ENCODE measurements at regions not wholly inside any gene's neighbourhood (a gene's known extent, or its start where the extent isn't known, plus 50 kb on each side); places are given as distances from the start of the nearest gene placed in this dataset.

DNA sequence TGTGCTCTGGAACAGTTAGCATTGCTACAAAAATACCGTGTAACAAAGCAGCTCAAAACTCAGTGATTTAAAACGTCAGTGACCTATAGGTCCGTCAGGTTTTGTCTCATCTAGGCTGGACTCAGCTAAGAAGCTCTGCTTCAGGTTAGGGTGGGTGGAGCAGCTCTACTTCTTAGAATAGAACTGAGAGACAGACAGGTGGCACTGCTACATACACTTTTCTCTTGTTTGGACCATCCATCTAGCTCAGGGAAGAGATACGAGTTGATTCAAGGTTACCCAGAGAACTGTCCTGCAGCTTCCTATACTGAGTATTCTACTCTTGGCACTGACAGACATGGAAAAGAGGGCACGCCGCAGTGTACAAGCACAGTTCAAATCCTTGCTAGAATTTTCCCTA, 456.1 kb downstream of the IGSF11 start:
- 84 to 90% (median 88%) methylated on average over 6 of the region's 6 CpGs for WGBS, 5 donors
- Histone ChIP-seq H3K27ac (no peak overlapping the region), H3K9me3 (no peaks in the 10 kb centered on the region), H3K4me1 (no peaks in the 10 kb centered on the region), H3K36me3 (no peaks in the 10 kb centered on the region), H3K27me3 (replicated peaks in 1 of 7) (no peaks in the 10 kb centered on the region), H3K4me3 (no peak overlapping the region)
- intact Hi-C loops (cut with DNase I; ENCODE audit: low total_unique reads), result no loop called here
- no peak for DNase-seq
- TF ChIP-seq, protein P1, sequence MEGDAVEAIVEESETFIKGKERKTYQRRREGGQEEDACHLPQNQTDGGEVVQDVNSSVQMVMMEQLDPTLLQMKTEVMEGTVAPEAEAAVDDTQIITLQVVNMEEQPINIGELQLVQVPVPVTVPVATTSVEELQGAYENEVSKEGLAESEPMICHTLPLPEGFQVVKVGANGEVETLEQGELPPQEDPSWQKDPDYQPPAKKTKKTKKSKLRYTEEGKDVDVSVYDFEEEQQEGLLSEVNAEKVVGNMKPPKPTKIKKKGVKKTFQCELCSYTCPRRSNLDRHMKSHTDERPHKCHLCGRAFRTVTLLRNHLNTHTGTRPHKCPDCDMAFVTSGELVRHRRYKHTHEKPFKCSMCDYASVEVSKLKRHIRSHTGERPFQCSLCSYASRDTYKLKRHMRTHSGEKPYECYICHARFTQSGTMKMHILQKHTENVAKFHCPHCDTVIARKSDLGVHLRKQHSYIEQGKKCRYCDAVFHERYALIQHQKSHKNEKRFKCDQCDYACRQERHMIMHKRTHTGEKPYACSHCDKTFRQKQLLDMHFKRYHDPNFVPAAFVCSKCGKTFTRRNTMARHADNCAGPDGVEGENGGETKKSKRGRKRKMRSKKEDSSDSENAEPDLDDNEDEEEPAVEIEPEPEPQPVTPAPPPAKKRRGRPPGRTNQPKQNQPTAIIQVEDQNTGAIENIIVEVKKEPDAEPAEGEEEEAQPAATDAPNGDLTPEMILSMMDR (IDR thresholded peaks at IDR 0.05 in 8 of 11, conservative IDR thresholded peaks at IDR 0.05 in 3 of 11), result no peak
- no peak for TF ChIP-seq POLR2A (IDR thresholded peaks at IDR 0.05)
- TF ChIP-seq POLR2AphosphoS5 (IDR thresholded peaks at IDR 0.05), result no peak

DNA sequence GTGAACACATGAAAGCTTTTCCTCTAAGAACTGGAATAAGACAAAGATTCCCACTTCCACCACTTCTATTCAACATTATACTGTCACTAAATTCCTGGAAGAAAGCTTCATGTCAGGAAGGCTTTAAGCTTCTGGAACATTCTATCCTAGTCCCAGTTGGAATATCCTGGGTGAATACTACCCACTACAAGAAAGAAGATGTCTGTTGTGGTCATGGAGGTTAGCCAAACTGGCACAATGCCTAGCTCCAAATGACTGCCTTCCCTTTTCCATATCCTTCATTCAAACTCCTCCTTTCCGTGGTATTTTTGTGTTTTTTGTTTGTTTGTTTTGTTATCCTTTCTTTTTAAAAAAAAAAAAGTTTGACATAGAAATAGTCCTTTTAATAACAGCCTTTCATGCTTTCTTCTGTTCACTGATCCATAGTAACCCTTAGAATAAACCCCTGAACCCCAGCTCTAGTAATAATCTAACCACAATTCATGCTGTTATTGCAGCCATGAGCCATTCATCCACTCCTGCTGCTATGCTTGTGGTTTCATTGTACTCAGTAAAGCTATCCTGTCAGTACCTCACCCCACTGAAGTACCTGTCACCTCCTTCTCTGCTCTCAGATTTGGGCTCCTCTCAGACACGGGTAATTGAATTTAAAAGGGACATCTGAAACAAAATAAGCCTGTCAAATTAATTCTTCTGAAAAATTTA, 447.5 kb downstream of the IGSF11 start:
- WGBS, 5 donors, result 59 to 78% (median 65%) methylated on average over 2 of the region's 2 CpGs
- H3K27ac ChIP-seq, result no peak overlapping the region
- intact Hi-C loops (cut with DNase I; ENCODE audit: low total_unique reads), result no loop called here

DNA sequence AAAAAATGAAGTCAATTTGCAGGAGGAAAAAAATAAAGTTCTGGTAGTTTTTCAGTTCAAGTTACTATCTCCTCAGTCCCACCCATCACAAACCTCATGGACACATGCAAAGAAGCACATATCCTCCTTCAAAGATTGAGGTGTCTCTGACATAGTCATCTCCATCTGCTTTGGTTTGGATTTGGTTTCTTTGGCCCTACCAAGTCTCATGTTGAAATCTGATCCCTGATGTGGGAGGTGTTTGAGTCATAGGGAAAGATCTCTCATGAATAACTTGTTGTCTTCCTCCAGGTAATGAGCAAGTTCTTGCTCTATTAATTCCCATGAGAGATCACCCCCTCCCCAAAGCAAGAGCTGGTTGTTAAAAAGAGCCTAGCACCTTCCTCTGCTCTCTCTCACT, 446.8 kb downstream of the IGSF11 start:
- H3K4me3 ChIP-seq, result no peak overlapping the region
- H3K9me3 ChIP-seq, result peaks cover 0 to 14% (median 9%) of the 10 kb centered on the region in 8 donors
- no peaks in the 10 kb centered on the region for H3K36me3 ChIP-seq
- intact Hi-C loops (cut with DNase I; ENCODE audit: low total_unique reads), result no loop called here
- TF ChIP-seq POLR2A (IDR thresholded peaks at IDR 0.05), result no peak
- no peak for TF ChIP-seq POLR2AphosphoS5 (IDR thresholded peaks at IDR 0.05)
- TF ChIP-seq, protein P1 (IDR thresholded peaks at IDR 0.05 in 8 of 11, conservative IDR thresholded peaks at IDR 0.05 in 3 of 11), result no peak
- H3K27ac ChIP-seq, result no peak overlapping the region
- H3K4me1 ChIP-seq, result no peaks in the 10 kb centered on the region
- H3K27me3 ChIP-seq (replicated peaks in 1 of 7), result no peaks in the 10 kb centered on the region
- DNase-seq, result no peak

More for the DNA sequence above, 447.5 kb downstream of the IGSF11 start:
- Histone ChIP-seq H3K27me3 (replicated peaks in 1 of 7) (no peaks in the 10 kb centered on the region), H3K36me3 (no peaks in the 10 kb centered on the region), H3K4me1 (no peaks in the 10 kb centered on the region), H3K4me3 (no peak overlapping the region), H3K9me3 (peaks cover 0 to 7% (median 3%) of the 10 kb centered on the region in 8 donors)
- no peak for TF ChIP-seq POLR2A (IDR thresholded peaks at IDR 0.05)
- no peak for DNase-seq

DNA sequence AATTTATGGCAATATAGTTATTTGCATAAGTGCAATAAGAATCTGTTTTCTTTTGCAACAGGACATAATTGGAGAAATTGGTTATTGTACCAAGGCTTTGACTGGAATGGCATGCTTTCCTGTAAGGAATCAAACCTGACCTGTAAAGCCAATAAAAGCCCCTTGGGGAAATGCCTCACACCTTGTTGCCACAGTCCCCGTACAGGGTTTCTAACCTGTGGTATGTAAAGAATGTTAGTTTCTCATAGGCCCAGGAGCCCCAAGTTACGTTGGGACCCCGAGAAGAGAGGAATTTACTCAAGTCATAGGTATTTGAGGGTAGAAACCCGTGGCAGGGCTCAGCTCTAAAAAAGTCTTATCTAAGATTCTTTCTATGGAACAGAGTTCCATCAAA, 441.4 kb downstream of the IGSF11 start:
- TF ChIP-seq POLR2AphosphoS5 (IDR thresholded peaks at IDR 0.05) (no peak), POLR2A (IDR thresholded peaks at IDR 0.05) (no peak)
- TF ChIP-seq, protein P1 (IDR thresholded peaks at IDR 0.05 in 8 of 11, conservative IDR thresholded peaks at IDR 0.05 in 3 of 11), result no peak
- 51 to 64% (median 63%) methylated on average over 4 of the region's 4 CpGs for WGBS, 5 donors
- intact Hi-C loops (cut with DNase I; ENCODE audit: low total_unique reads), result no loop called here
- H3K36me3 ChIP-seq, result no peaks in the 10 kb centered on the region
- no peak overlapping the region for H3K4me3 ChIP-seq
- H3K4me1 ChIP-seq, result no peaks in the 10 kb centered on the region
- H3K9me3 ChIP-seq, result peaks cover 0 to 50% (median 23%) of the 10 kb centered on the region in 8 donors
- no peak for DNase-seq
- no peak overlapping the region for H3K27ac ChIP-seq
- no peaks in the 10 kb centered on the region for H3K27me3 ChIP-seq (replicated peaks in 1 of 7)

All from spleen (tissue), 11 donors.